ENCODE measurements at regions not wholly inside any gene's neighbourhood (a gene's known extent, or its start where the extent isn't known, plus 50 kb on each side); places are given as distances from the start of the nearest gene placed in this dataset.
"Not testable (repeated sequence)": the region's sequence is repeated elsewhere in the genome, so short reads cannot be mapped to it uniquely, and the experiment has no call there.

- Histone ChIP-seq H3K4me1 (ENCODE audit: control insufficient read depth in 2 of 2, insufficient read depth in 2 of 2, low read length in 2 of 2) (no peaks in the 10 kb centered on the region), H3K36me3 (ENCODE audit: control insufficient read depth in 2 of 3, insufficient read depth in 3 of 3, low read length in 3 of 3) (no peaks in the 10 kb centered on the region), H3K27ac (ENCODE audit: low read depth, low read length) (no peak overlapping the region), H3K9me3 (ENCODE audit: control insufficient read depth in 2 of 3, low read length in 3 of 3) (no peaks in the 10 kb centered on the region), H3K27me3 (ENCODE audit: control insufficient read depth in 2 of 2, insufficient read depth in 2 of 2, low read length in 2 of 2) (no peaks in the 10 kb centered on the region), H3K4me3 (ENCODE audit: low read length) (no peak overlapping the region)
- Mint-ChIP-seq H3K4me3 (no peak overlapping the region), H3K36me3 (no peaks in the 10 kb centered on the region), H3K4me1 (peaks cover 0 to 1% (median 0%) of the 10 kb centered on the region in 7 donors), H3K27me3 (peaks cover 0 to 10% (median 7%) of the 10 kb centered on the region in 5 donors), H3K27ac (no peak overlapping the region), H3K9me3 (peaks cover 0 to 20% (median 6%) of the 10 kb centered on the region in 11 donors)
- DNase-seq (no peak), ATAC-seq (no peak)
- ChIA-PET POLR2A (no interaction called here), CTCF (interaction anchor here (0.6 kb wide), 1 partner anchor 10 kb away, joined by 5 read pairs; no protein-coding TSS in a partner anchor)
- intact Hi-C loops (cut with micrococcal nuclease): no loop called here
These were observed 254.8 kb upstream of the CTBP2 start for GRCh38 chr10:125415006-125415633.

GRCh38 chr10:125411724-125412123, 251.4 kb upstream of the CTBP2 start:
- intact Hi-C loops (cut with micrococcal nuclease): no loop called here
- CTCF ChIA-PET: no interaction called here
- no peak overlapping the region for H3K4me3 ChIP-seq (ENCODE audit: low read length)
- Mint-ChIP-seq H3K9me3 (peaks cover 0 to 8% (median 1%) of the 10 kb centered on the region in 11 donors), H3K4me3 (no peak overlapping the region), H3K4me1 (no peaks in the 10 kb centered on the region), H3K27ac (no peak overlapping the region), H3K27me3 (peaks cover 0 to 22% (median 7%) of the 10 kb centered on the region in 5 donors), H3K36me3 (no peaks in the 10 kb centered on the region)
- H3K9me3 ChIP-seq (ENCODE audit: control insufficient read depth in 2 of 3, low read length in 3 of 3): no peaks in the 10 kb centered on the region
- no peaks in the 10 kb centered on the region for H3K36me3 ChIP-seq (ENCODE audit: control insufficient read depth in 2 of 3, insufficient read depth in 3 of 3, low read length in 3 of 3)
- no peaks in the 10 kb centered on the region for H3K4me1 ChIP-seq (ENCODE audit: control insufficient read depth in 2 of 2, insufficient read depth in 2 of 2, low read length in 2 of 2)
- POLR2A ChIA-PET: no interaction called here
- DNase-seq: no peak
- ATAC-seq: no peak
- H3K27me3 ChIP-seq (ENCODE audit: control insufficient read depth in 2 of 2, insufficient read depth in 2 of 2, low read length in 2 of 2): no peaks in the 10 kb centered on the region
- H3K27ac ChIP-seq (ENCODE audit: low read depth, low read length): no peak overlapping the region

- Mint-ChIP-seq H3K27me3 (peaks cover 0 to 16% (median 7%) of the 10 kb centered on the region in 5 donors), H3K36me3 (no peaks in the 10 kb centered on the region), H3K27ac (no peak overlapping the region), H3K9me3 (peaks cover 0 to 16% (median 6%) of the 10 kb centered on the region in 11 donors), H3K4me1 (no peaks in the 10 kb centered on the region), H3K4me3 (no peak overlapping the region)
- no peak for DNase-seq
- Histone ChIP-seq H3K4me1 (ENCODE audit: control insufficient read depth in 2 of 2, insufficient read depth in 2 of 2, low read length in 2 of 2) (no peaks in the 10 kb centered on the region), H3K36me3 (ENCODE audit: control insufficient read depth in 2 of 3, insufficient read depth in 3 of 3, low read length in 3 of 3) (no peaks in the 10 kb centered on the region), H3K4me3 (ENCODE audit: low read length) (no peak overlapping the region), H3K9me3 (ENCODE audit: control insufficient read depth in 2 of 3, low read length in 3 of 3) (peaks cover 0 to 4% (median 0%) of the 10 kb centered on the region in 3 experiments), H3K27ac (ENCODE audit: low read depth, low read length) (no peak overlapping the region), H3K27me3 (ENCODE audit: control insufficient read depth in 2 of 2, insufficient read depth in 2 of 2, low read length in 2 of 2) (no peaks in the 10 kb centered on the region)
- intact Hi-C loops (cut with micrococcal nuclease): no loop called here
- ChIA-PET CTCF (no interaction called here), POLR2A (no interaction called here)
- no peak for ATAC-seq
These were observed 249.4 kb upstream of the CTBP2 start for GRCh38 chr10:125409756-125410155.

- peaks cover 0 to 16% (median 7%) of the 10 kb centered on the region in 5 donors for H3K27me3 Mint-ChIP-seq
- intact Hi-C loops (cut with micrococcal nuclease): no loop called here
- CTCF ChIA-PET: no interaction called here
These were observed 247.2 kb upstream of the CTBP2 start for GRCh38 chr10:125407557-125407956.

GRCh38 chr10:125407000-125407502, 246.7 kb upstream of the CTBP2 start:
- Histone ChIP-seq H3K4me1 (ENCODE audit: control insufficient read depth in 2 of 2, insufficient read depth in 2 of 2, low read length in 2 of 2) (no peaks in the 10 kb centered on the region), H3K9me3 (ENCODE audit: control insufficient read depth in 2 of 3, low read length in 3 of 3) (peaks cover 0 to 4% (median 0%) of the 10 kb centered on the region in 3 experiments), H3K27me3 (ENCODE audit: control insufficient read depth in 2 of 2, insufficient read depth in 2 of 2, low read length in 2 of 2) (no peaks in the 10 kb centered on the region), H3K4me3 (ENCODE audit: low read length) (no peak overlapping the region), H3K36me3 (ENCODE audit: control insufficient read depth in 2 of 3, insufficient read depth in 3 of 3, low read length in 3 of 3) (no peaks in the 10 kb centered on the region), H3K27ac (ENCODE audit: low read depth, low read length) (no peak overlapping the region)
- no peak for ATAC-seq
- Mint-ChIP-seq H3K36me3 (no peaks in the 10 kb centered on the region), H3K4me1 (no peaks in the 10 kb centered on the region), H3K27ac (no peak overlapping the region), H3K4me3 (no peak overlapping the region), H3K9me3 (peaks cover 0 to 29% (median 6%) of the 10 kb centered on the region in 11 donors), H3K27me3 (peaks cover 0 to 16% (median 7%) of the 10 kb centered on the region in 5 donors)
- ChIA-PET CTCF (no interaction called here), POLR2A (no interaction called here)
- intact Hi-C loops (cut with micrococcal nuclease): no loop called here
- DNase-seq: no peak

More at GRCh38 chr10:125407557-125407956, 247.2 kb upstream of the CTBP2 start:
- Mint-ChIP-seq H3K36me3 (no peaks in the 10 kb centered on the region), H3K4me1 (no peaks in the 10 kb centered on the region), H3K9me3 (peaks cover 0 to 26% (median 6%) of the 10 kb centered on the region in 11 donors), H3K27ac (no peak overlapping the region), H3K4me3 (no peak overlapping the region)
- Histone ChIP-seq H3K36me3 (ENCODE audit: control insufficient read depth in 2 of 3, insufficient read depth in 3 of 3, low read length in 3 of 3) (no peaks in the 10 kb centered on the region), H3K27ac (ENCODE audit: low read depth, low read length) (no peak overlapping the region), H3K27me3 (ENCODE audit: control insufficient read depth in 2 of 2, insufficient read depth in 2 of 2, low read length in 2 of 2) (no peaks in the 10 kb centered on the region), H3K4me1 (ENCODE audit: control insufficient read depth in 2 of 2, insufficient read depth in 2 of 2, low read length in 2 of 2) (no peaks in the 10 kb centered on the region), H3K9me3 (ENCODE audit: control insufficient read depth in 2 of 3, low read length in 3 of 3) (peaks cover 0 to 4% (median 0%) of the 10 kb centered on the region in 3 experiments), H3K4me3 (ENCODE audit: low read length) (no peak overlapping the region)
- POLR2A ChIA-PET: no interaction called here
- no peak for ATAC-seq
- DNase-seq: no peak

GRCh38 chr10:125404902-125405301, 244.5 kb upstream of the CTBP2 start:
- Mint-ChIP-seq H3K9me3 (peaks cover 0 to 29% (median 8%) of the 10 kb centered on the region in 11 donors), H3K27me3 (peaks cover 0 to 14% (median 7%) of the 10 kb centered on the region in 5 donors)
- CTCF ChIA-PET; H3K36me3 Mint-ChIP-seq; POLR2A ChIA-PET; H3K36me3 ChIP-seq (ENCODE audit: control insufficient read depth in 2 of 3, insufficient read depth in 3 of 3, low read length in 3 of 3); ATAC-seq; H3K4me3 ChIP-seq (ENCODE audit: low read length); H3K4me1 Mint-ChIP-seq; H3K27ac ChIP-seq (ENCODE audit: low read depth, low read length); DNase-seq; H3K27me3 ChIP-seq (ENCODE audit: control insufficient read depth in 2 of 2, insufficient read depth in 2 of 2, low read length in 2 of 2); H3K9me3 ChIP-seq (ENCODE audit: control insufficient read depth in 2 of 3, low read length in 3 of 3); H3K4me3 Mint-ChIP-seq; H3K4me1 ChIP-seq (ENCODE audit: control insufficient read depth in 2 of 2, insufficient read depth in 2 of 2, low read length in 2 of 2); H3K27ac Mint-ChIP-seq; intact Hi-C loops (cut with micrococcal nuclease): not testable (repeated sequence)

GRCh38 chr10:125401462-125401861, 241.1 kb upstream of the CTBP2 start:
- Mint-ChIP-seq H3K36me3 (no peaks in the 10 kb centered on the region), H3K27ac (no peak overlapping the region), H3K9me3 (peaks cover 0 to 26% (median 6%) of the 10 kb centered on the region in 11 donors), H3K4me1 (no peaks in the 10 kb centered on the region), H3K27me3 (peaks cover 0 to 9% (median 0%) of the 10 kb centered on the region in 5 donors), H3K4me3 (no peak overlapping the region)
- intact Hi-C loops (cut with micrococcal nuclease): no loop called here
- no peak overlapping the region for H3K27ac ChIP-seq (ENCODE audit: low read depth, low read length)
- peaks cover 0 to 4% (median 0%) of the 10 kb centered on the region in 3 experiments for H3K9me3 ChIP-seq (ENCODE audit: control insufficient read depth in 2 of 3, low read length in 3 of 3)
- H3K27me3 ChIP-seq (ENCODE audit: control insufficient read depth in 2 of 2, insufficient read depth in 2 of 2, low read length in 2 of 2): no peaks in the 10 kb centered on the region
- ChIA-PET CTCF (no interaction called here), POLR2A (no interaction called here)
- H3K4me1 ChIP-seq (ENCODE audit: control insufficient read depth in 2 of 2, insufficient read depth in 2 of 2, low read length in 2 of 2): no peaks in the 10 kb centered on the region
- ATAC-seq (no peak), DNase-seq (no peak)
- no peak overlapping the region for H3K4me3 ChIP-seq (ENCODE audit: low read length)
- H3K36me3 ChIP-seq (ENCODE audit: control insufficient read depth in 2 of 3, insufficient read depth in 3 of 3, low read length in 3 of 3): no peaks in the 10 kb centered on the region
